ENCODE measurements at regions not wholly inside any gene's neighbourhood (a gene's known extent, or its start where the extent isn't known, plus 50 kb on each side); places are given as distances from the start of the nearest gene placed in this dataset.

DNA sequence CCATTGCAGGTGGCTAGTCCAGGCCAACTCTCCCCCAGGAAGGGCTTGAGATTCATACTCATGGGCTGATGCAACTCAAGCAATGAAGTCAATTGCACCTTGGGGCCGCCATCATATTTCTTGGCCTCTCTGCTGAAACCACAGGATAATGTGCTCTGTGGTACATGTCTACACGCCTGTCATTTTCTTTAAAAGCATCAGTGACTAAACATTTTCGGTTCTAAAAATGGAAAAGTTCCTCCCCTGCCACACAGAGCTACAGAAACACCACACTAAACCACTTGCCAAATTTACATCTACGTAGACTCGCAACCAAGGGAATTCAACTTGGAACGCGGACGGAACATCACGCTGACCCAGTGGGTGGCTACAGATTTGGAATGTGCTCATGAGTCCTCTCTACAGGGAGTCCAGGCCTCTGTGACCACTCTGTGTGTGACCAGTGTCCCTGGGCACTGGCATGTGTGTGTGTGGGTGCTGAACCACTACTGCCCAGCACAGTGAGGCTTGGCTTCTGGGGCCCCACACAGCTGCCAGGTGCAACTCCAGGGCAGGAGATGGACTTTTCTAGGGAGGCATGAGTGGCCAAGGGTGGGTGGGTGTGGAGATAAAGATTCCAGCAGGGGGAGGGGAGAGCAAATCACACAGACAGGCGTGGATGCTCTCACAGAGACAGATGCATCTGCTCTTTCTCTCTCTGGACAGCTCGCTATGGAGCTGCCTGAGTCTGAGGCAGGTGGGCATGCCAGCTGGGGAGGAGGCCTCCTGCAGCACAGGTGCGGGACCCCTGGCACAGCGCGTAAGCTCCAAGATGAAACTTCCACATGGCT lies 261.9 kb downstream of the CTTN start:
- WGBS, result 91% methylated on average over 14 of the region's 14 CpGs
- Histone ChIP-seq H3K36me3 (ENCODE audit: control insufficient read depth in 4 of 4, insufficient read depth in 3 of 4, low read depth in 1 of 4, low read length in 3 of 4) (peaks cover 0 to 10% (median 0%) of the 10 kb centered on the region in 4 donors), H3K9me3 (ENCODE audit: control insufficient read depth in 4 of 4, low read length in 3 of 4) (no peaks in the 10 kb centered on the region), H3K27me3 (ENCODE audit: control insufficient read depth in 4 of 4, insufficient read depth in 4 of 4, low read length in 3 of 4) (no peaks in the 10 kb centered on the region), H3K27ac (ENCODE audit: low read depth in 1 of 2, low read length in 2 of 2) (no peak overlapping the region), H3K9ac (ENCODE audit: low read depth in 1 of 2, low read length in 2 of 2) (no peak overlapping the region), H3K4me1 (ENCODE audit: control insufficient read depth in 4 of 4, insufficient read depth in 4 of 4, low read length in 3 of 4) (peaks cover 4 to 22% (median 19%) of the 10 kb centered on the region in 4 donors), H3K4me3 (ENCODE audit: low read depth in 1 of 3, low read length in 3 of 3) (no peak overlapping the region)
- DNase-seq (ENCODE audit: low spot score), result no peak
- TF ChIP-seq, protein P1, sequence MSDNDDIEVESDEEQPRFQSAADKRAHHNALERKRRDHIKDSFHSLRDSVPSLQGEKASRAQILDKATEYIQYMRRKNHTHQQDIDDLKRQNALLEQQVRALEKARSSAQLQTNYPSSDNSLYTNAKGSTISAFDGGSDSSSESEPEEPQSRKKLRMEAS (IDR thresholded peaks at IDR 0.05), result no peak
- TF ChIP-seq FOXA1 (IDR thresholded peaks at IDR 0.05) (no peak), TAF1 (conservative IDR thresholded peaks at IDR 0.05) (no peak), RAD21 (IDR thresholded peaks at IDR 0.05) (no peak), YY1 (IDR thresholded peaks at IDR 0.05) (no peak), GABPA (IDR thresholded peaks at IDR 0.05 in 1 of 2, conservative IDR thresholded peaks at IDR 0.05 in 1 of 2) (no peak), EGR1 (IDR thresholded peaks at IDR 0.05; ENCODE audit: low read depth in 2 of 2) (no peak), HNF4A (conservative IDR thresholded peaks at IDR 0.05) (no peak), JUND (IDR thresholded peaks at IDR 0.05) (no peak), SP1 (IDR thresholded peaks at IDR 0.05) (no peak), HNF4G (IDR thresholded peaks at IDR 0.05) (no peak), NR2F2 (IDR thresholded peaks at IDR 0.05) (no peak), RXRA (IDR thresholded peaks at IDR 0.05) (no peak), FOXA2 (IDR thresholded peaks at IDR 0.05) (no peak)
- TF ChIP-seq, protein P2, sequence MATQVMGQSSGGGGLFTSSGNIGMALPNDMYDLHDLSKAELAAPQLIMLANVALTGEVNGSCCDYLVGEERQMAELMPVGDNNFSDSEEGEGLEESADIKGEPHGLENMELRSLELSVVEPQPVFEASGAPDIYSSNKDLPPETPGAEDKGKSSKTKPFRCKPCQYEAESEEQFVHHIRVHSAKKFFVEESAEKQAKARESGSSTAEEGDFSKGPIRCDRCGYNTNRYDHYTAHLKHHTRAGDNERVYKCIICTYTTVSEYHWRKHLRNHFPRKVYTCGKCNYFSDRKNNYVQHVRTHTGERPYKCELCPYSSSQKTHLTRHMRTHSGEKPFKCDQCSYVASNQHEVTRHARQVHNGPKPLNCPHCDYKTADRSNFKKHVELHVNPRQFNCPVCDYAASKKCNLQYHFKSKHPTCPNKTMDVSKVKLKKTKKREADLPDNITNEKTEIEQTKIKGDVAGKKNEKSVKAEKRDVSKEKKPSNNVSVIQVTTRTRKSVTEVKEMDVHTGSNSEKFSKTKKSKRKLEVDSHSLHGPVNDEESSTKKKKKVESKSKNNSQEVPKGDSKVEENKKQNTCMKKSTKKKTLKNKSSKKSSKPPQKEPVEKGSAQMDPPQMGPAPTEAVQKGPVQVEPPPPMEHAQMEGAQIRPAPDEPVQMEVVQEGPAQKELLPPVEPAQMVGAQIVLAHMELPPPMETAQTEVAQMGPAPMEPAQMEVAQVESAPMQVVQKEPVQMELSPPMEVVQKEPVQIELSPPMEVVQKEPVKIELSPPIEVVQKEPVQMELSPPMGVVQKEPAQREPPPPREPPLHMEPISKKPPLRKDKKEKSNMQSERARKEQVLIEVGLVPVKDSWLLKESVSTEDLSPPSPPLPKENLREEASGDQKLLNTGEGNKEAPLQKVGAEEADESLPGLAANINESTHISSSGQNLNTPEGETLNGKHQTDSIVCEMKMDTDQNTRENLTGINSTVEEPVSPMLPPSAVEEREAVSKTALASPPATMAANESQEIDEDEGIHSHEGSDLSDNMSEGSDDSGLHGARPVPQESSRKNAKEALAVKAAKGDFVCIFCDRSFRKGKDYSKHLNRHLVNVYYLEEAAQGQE (IDR thresholded peaks at IDR 0.05), result no peak
- TF ChIP-seq, protein P3, sequence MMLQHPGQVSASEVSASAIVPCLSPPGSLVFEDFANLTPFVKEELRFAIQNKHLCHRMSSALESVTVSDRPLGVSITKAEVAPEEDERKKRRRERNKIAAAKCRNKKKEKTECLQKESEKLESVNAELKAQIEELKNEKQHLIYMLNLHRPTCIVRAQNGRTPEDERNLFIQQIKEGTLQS (IDR thresholded peaks at IDR 0.05), result no peak
- TF ChIP-seq, protein P4, sequence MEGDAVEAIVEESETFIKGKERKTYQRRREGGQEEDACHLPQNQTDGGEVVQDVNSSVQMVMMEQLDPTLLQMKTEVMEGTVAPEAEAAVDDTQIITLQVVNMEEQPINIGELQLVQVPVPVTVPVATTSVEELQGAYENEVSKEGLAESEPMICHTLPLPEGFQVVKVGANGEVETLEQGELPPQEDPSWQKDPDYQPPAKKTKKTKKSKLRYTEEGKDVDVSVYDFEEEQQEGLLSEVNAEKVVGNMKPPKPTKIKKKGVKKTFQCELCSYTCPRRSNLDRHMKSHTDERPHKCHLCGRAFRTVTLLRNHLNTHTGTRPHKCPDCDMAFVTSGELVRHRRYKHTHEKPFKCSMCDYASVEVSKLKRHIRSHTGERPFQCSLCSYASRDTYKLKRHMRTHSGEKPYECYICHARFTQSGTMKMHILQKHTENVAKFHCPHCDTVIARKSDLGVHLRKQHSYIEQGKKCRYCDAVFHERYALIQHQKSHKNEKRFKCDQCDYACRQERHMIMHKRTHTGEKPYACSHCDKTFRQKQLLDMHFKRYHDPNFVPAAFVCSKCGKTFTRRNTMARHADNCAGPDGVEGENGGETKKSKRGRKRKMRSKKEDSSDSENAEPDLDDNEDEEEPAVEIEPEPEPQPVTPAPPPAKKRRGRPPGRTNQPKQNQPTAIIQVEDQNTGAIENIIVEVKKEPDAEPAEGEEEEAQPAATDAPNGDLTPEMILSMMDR (IDR thresholded peaks at IDR 0.05; ENCODE audit: low read depth, low read length, missing input control), result no peak
- TF ChIP-seq, protein P5, sequence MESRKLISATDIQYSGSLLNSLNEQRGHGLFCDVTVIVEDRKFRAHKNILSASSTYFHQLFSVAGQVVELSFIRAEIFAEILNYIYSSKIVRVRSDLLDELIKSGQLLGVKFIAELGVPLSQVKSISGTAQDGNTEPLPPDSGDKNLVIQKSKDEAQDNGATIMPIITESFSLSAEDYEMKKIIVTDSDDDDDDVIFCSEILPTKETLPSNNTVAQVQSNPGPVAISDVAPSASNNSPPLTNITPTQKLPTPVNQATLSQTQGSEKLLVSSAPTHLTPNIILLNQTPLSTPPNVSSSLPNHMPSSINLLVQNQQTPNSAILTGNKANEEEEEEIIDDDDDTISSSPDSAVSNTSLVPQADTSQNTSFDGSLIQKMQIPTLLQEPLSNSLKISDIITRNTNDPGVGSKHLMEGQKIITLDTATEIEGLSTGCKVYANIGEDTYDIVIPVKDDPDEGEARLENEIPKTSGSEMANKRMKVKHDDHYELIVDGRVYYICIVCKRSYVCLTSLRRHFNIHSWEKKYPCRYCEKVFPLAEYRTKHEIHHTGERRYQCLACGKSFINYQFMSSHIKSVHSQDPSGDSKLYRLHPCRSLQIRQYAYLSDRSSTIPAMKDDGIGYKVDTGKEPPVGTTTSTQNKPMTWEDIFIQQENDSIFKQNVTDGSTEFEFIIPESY (IDR thresholded peaks at IDR 0.05), result no peak

All from liver (tissue), 8 donors.